ENCODE measurements at regions not wholly inside any gene's neighbourhood (a gene's known extent, or its start where the extent isn't known, plus 50 kb on each side); places are given as distances from the start of the nearest gene placed in this dataset.
"Not testable (repeated sequence)": the region's sequence is repeated elsewhere in the genome, so short reads cannot be mapped to it uniquely, and the experiment has no call there.

GRCh38 chr1:200317236-200317635 is 92.6 kb downstream of the ZNF281 start:
- no peak for DNase-seq

GRCh38 chr1:200316148-200316803 is 93.6 kb downstream of the ZNF281 start:
- DNase-seq, result no peak

- no peak for DNase-seq
Observed at GRCh38 chr1:200314085-200314750, 95.6 kb downstream of the ZNF281 start.

- no peak for DNase-seq
Observed at GRCh38 chr1:200311256-200311655, 98.6 kb downstream of the ZNF281 start.

GRCh38 chr1:200310824-200311223 is 99.0 kb downstream of the ZNF281 start:
- DNase-seq, result no peak

GRCh38 chr1:200307755-200308066 is 102.1 kb downstream of the ZNF281 start:
- no peak for DNase-seq

- DNase-seq, result no peak
Observed at GRCh38 chr1:200306944-200307754, 102.7 kb downstream of the ZNF281 start.

- DNase-seq, result no peak
Observed at GRCh38 chr1:200305806-200306205, 104.0 kb downstream of the ZNF281 start.

GRCh38 chr1:200304171-200304570 is 105.7 kb downstream of the ZNF281 start:
- DNase-seq, result no peak

- no peak for DNase-seq
Observed at GRCh38 chr1:200302921-200303290, 106.9 kb downstream of the ZNF281 start.

GRCh38 chr1:200302192-200302920 is 107.5 kb downstream of the ZNF281 start:
- peak; percentile 57 for DNase-seq

GRCh38 chr1:200301152-200301551 is 108.7 kb downstream of the ZNF281 start:
- DNase-seq, result no peak

- no peak for DNase-seq
Observed at GRCh38 chr1:200299571-200299970, 110.3 kb downstream of the ZNF281 start.

- no peak for DNase-seq
Observed at GRCh38 chr1:200298242-200298641, 111.6 kb downstream of the ZNF281 start.

GRCh38 chr1:200296091-200296661 is 113.7 kb downstream of the ZNF281 start:
- DNase-seq, result no peak

GRCh38 chr1:200294241-200294640 is 115.6 kb downstream of the ZNF281 start:
- DNase-seq, result no peak

GRCh38 chr1:200292699-200293098 is 117.1 kb downstream of the ZNF281 start:
- DNase-seq, result no peak

GRCh38 chr1:200291106-200291505 is 118.7 kb downstream of the ZNF281 start:
- no peak for DNase-seq

- DNase-seq, result no peak
Observed at GRCh38 chr1:200290010-200290685, 119.7 kb downstream of the ZNF281 start.

- no peak for DNase-seq
Observed at GRCh38 chr1:200288226-200288625, 121.6 kb downstream of the ZNF281 start.

- not testable (repeated sequence) for DNase-seq
Observed at GRCh38 chr1:200284236-200284635, 125.6 kb downstream of the ZNF281 start.

- no peak for DNase-seq
Observed at GRCh38 chr1:200282497-200283122, 127.2 kb downstream of the ZNF281 start.
